ENCODE measurements at regions not wholly inside any gene's neighbourhood (a gene's known extent, or its start where the extent isn't known, plus 50 kb on each side); places are given as distances from the start of the nearest gene placed in this dataset.
A peak's percentile ranks its signal among the peaks of the same experiment; 100 is the strongest.
"Not testable (repeated sequence)": the region's sequence is repeated elsewhere in the genome, so short reads cannot be mapped to it uniquely, and the experiment has no call there.

GRCh38 chr7:19530852-19531251, 178.0 kb downstream of the POLR1F start:
- DNase-seq, result no peak

GRCh38 chr7:19530261-19530660, 178.6 kb downstream of the POLR1F start:
- DNase-seq, result no peak

DNA sequence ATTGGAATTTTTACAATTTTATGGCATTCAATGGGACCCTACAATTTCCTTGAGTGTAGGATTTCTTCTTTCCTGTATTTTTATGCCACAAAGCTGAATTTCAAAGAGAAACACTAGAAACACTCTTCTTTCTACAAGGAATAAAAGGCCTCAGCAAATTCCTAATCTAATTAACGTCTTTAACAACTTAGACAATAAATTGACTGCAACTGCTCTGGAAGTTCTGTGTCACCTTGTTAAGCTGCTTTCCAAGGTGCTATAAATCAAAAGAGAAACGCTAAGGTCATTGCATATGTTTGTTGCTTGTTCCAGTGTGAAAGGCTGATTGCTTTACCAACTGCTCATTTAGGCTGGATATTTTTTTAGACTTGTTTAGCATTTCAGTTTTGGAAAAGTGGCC, 182.2 kb downstream of the POLR1F start:
- DNase-seq, result no peak

DNA sequence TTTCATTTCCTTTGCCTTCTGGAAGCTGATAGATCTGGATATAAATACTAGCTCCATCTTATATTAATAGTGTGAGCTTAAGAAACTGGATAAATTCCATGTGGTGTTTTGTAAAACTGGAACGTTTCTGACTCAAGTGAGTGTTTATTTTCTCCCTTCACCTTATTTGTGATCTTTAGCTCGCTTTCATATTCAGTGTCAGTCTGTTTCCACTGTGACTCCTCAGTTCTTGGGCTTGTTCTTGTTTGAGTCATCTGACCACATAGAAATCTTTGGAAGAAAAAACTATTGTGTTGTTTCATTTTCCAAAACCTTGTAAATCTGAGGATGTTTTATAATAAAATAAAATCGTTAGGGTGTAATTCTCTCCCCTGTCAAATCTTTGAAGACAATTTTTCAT, 186.4 kb downstream of the POLR1F start:
- DNase-seq, result no peak

DNA sequence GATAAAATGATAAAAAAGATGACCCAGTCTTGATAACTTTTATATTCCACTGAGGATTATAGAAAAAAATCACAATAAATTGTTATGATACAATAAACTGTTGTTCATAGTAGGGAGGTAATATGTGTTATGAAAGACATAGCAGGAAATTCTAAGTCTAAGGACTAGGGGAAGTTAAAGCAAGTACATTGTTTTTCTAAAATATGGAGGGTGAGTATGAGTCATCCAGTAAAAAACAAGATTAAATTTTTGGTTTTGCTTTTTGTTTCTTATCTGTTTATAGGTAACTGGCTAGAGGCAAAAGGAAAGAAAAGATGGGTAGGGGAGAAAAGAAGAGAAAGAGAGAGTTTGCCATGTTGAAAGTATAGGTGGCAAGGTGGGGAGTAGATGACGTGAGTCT, 188.4 kb downstream of the POLR1F start:
- no peak for DNase-seq

- no peak for DNase-seq
Measured at GRCh38 chr7:19519443-19520021, 189.3 kb downstream of the POLR1F start.

DNA sequence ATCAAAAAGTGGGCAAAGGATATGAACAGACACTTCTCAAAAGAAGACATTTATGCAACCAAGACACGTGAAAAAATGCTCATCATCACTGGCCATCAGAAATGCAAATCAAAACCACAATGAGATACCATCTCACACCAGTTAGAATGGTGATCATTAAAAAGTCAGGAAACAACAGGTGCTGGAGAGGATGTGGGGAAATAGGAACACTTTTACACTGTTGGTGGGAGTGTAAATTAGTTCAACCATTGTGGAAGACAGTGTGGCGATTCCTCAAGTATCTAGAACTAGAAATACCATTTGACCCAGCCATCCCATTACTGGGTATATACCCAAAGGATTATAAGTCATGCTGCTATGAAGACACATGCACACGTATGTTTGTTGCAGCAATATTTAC, 191.3 kb downstream of the POLR1F start:
- not testable (repeated sequence) for DNase-seq

GRCh38 chr7:19508821-19509220, 200.0 kb downstream of the POLR1F start:
- no peak for DNase-seq

GRCh38 chr7:19508124-19508523, 200.7 kb downstream of the POLR1F start:
- DNase-seq, result no peak

GRCh38 chr7:19491821-19492452, 216.9 kb downstream of the POLR1F start:
- DNase-seq, result peak; percentile 21 to 60 (median 37)

DNA sequence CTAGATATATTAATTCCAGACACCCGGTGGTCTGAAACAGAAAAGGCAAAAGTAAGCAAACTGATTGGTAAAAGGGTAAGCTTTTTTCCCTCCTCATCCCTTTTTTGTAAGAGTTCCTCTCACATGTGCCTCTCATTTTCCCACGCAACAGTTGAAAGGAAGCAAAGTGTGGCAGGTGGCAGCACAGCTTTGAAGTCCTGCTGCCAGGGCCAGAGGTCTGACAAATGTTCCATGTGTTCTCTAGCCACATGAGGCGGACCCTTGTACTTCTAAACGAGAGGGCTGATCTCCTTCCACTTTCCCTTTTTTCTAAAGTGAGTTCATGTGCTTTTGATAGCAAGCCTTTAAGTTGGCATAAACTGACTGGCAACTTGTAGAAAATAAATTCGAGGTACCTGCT, 217.5 kb downstream of the POLR1F start:
- DNase-seq, result no peak

DNA sequence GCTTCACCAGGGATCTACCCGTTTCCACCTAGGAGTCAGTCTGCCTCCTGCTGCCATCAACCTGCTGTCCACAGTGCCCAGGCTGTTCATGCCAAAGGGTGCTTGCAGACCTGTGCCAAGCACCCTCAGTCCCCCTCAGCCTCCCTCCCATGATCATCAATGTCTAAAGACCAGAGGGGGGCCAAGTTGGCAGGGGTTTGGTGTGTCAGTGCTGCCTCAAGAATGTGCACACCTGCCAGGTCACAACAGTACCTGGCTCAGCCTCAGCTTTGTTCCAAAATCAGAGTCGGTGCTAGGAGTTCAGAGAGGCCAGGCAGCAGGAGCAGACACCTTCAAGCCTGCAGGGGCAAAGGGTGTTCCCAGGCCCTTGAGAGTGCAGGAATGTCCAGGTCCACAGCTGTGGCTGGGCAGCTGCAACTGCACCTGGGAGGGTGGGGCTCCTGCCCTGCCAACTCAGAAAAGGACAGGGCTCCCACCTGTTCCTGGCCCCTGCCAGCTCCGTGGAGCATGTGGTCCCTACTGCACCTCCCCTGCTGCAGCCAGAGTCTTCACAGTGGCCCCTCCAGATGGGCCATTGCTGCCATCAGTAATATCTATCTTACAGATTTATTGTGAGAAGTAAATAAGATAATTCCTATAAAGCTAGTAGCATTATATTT, 219.5 kb downstream of the POLR1F start:
- no peak for DNase-seq

- no peak for DNase-seq
Measured at GRCh38 chr7:19488056-19488455, 220.8 kb downstream of the POLR1F start.

DNA sequence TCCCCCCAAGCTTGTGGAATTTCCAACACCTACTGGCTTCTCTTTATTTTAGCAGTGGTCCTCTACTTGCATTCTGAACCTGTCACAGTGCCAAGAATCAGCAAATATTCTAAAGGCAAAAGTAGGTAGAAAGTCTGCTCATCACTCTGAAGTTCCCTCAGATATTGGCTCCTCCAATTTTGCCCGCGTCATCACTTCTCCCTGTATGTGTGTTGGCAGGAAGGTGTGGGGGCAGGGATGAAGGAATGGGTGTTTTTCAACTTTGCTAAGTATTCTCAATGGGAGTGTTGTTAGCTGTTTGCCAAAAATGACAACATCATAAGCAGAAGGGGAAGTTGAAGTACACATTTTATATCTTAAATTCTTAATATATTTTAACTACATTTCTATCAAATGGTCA, 226.2 kb downstream of the POLR1F start:
- no peak for DNase-seq

DNA sequence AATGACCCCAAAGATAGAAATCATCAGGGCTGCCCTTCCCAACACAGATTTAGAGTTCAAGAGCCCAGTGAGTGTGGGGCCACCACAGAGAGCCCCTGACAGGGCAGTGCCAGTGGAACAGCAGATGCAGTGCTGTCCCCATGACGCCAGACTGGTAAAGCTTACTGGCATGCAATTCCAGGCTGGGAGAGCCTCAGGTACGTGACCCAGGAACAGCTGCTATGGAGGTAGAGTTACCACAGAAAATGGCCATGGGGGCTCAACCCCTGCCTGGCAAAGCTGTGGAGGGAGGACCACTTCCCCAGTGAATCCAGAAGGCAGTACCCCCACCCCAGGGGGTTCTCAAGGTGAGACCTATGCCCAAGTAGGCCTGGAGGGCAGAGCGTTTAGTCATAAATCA, 228.5 kb downstream of the POLR1F start:
- no peak for DNase-seq

- DNase-seq, result no peak
Measured at GRCh38 chr7:19470031-19470430, 238.8 kb downstream of the POLR1F start.

DNA sequence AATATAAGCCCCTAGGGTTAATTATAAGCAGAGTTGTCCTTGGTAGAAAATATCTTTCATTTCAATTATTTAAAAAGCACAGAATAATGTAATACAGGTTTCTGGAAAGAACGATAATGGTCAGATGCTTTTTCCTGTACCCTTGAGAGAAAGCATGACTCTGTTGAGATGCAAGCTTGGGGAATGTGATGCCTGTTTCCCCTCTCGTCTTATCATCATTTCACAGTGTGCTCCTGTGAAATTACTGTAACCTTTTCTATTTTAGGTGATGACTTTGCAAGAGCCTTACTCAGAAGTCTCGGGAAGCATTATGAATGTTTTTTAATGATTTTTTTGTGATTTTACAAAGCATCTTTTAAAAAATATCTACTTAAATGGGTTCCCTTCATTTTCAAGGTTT, 243.0 kb downstream of the POLR1F start:
- no peak for DNase-seq

DNA sequence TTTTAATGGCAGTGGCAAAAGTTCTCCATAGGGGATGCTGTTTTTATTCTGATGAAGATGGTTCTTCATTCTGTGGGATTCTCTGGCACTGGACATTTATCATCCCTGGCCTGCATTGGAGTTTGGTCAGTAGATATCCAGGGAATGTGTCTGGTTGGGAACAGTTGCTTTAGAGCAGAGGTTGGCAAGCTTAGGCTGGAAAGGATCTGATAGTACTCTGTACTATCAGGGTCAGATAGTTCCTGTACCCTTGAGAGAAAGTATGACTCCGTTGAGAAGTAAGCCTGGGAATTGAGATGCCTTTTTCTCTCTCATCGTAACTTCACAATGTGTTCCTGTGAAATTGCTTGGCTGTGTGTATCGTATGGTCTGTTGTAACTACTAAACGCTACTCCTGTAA, 244.1 kb downstream of the POLR1F start:
- no peak for DNase-seq

DNA sequence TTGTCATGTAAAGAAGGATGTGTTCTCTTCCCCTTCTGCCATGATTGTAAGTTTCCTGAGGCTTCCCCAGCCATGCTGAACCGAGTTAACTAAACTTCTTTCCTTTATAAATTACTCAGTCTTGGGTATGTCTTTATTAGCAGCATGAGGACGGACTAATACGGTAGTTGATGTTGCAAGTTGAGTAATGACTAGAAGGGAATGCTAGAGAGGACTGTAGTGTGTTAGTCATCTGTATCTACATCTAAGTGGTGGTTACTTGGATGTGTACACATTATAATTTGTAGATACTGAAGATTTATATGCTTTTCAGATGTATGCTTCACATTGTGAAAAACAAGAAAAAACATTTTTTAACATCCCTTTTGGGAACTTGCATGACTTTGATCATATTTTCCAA, 244.6 kb downstream of the POLR1F start:
- no peak for DNase-seq

- DNase-seq, result no peak
Measured at GRCh38 chr7:19463581-19463980, 245.3 kb downstream of the POLR1F start.

GRCh38 chr7:19455623-19456022, 253.2 kb downstream of the POLR1F start:
- no peak for DNase-seq

- no peak for DNase-seq
Measured at GRCh38 chr7:19448091-19448490, 260.7 kb downstream of the POLR1F start.

- DNase-seq, result peak in 3 of 4 experiments; percentile 33 to 53 (median 35)
Measured at GRCh38 chr7:19442016-19442785, 266.6 kb downstream of the POLR1F start.

DNA sequence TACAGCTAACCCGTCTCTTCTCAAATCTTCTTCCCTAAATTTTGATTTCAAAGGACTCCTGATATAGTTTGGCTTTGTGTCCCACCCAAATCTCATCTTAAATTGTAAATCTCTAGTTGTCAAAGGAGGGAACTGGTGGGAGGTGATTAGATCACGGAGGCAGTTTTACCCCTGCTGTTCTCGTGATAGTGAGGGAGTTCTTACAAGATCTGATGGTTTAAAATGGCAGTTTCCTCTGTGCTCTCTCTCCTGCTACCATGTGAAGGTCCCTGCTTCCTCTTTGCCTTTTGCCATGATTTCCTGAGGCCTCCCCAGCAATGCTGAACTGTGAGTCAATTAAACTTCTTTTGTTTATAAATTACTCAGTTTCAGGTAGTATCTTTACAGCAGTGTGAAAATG, 269.3 kb downstream of the POLR1F start:
- DNase-seq, result peak; percentile 17 to 53 (median 40)

Measured in suppressor macrophage (primary cell).